Parathyroid adenoma (tissue), 2 donors: ENCODE measurements at regions not wholly inside any gene's neighbourhood (a gene's known extent, or its start where the extent isn't known, plus 50 kb on each side); places are given as distances from the start of the nearest gene placed in this dataset.

Source experiments
- H2AFZ ChIP-seq: fragments of 300-600 bp; sonication (generic); one replicate; pipeline ENCODE4 v1.7.0; 2017; ENCODE audit warnings: antibody characterized with exemption, mild to moderate bottlenecking
- H3K27ac ChIP-seq: fragments of 300-600 bp; sonication (generic); one replicate; pipeline ENCODE4 v1.7.0; 2017
- H3K27me3 ChIP-seq: fragments of 300-600 bp; sonication (generic); one replicate; pipeline ENCODE4 v1.7.0; 2017; ENCODE audit warnings: low read length; ENCODE audit not compliant: control insufficient read depth, insufficient read depth
- H3K36me3 ChIP-seq: fragments of 300-600 bp; sonication (generic); one replicate; pipeline ENCODE4 v1.7.0; 2017; ENCODE audit warnings: low read length; ENCODE audit not compliant: control insufficient read depth, insufficient read depth
- H3K4me1 ChIP-seq: fragments of 300-600 bp; sonication (generic); one replicate; pipeline ENCODE4 v1.7.0; 2017; ENCODE audit warnings: control low read depth
- H3K4me2 ChIP-seq: fragments of 300-600 bp; sonication (generic); one replicate; pipeline ENCODE4 v1.7.0; 2017; ENCODE audit warnings: low read length
- H3K4me3 ChIP-seq: fragments of 300-600 bp; sonication (generic); one replicate; pipeline ENCODE4 v1.7.0; 2017; ENCODE audit warnings: low read depth, low read length
- H3K79me2 ChIP-seq: fragments of 300-600 bp; sonication (generic); one replicate; pipeline ENCODE4 v1.7.0; 2017; ENCODE audit warnings: control low read depth
- H3K9ac ChIP-seq: fragments of 300-600 bp; sonication (generic); one replicate; pipeline ENCODE4 v1.7.0; 2017; ENCODE audit warnings: mild to moderate bottlenecking
- H3K9me3 ChIP-seq: fragments of 300-600 bp; sonication (generic); one replicate; pipeline ENCODE4 v1.7.0; 2017; ENCODE audit warnings: low read length; ENCODE audit not compliant: control insufficient read depth
- TF ChIP-seq, protein P1 (sequence below): fragments of 300-600 bp; sonication (generic); IDR thresholded peaks from one replicate; pipeline ENCODE4 v1.7.0; 2017; ENCODE audit warnings: antibody characterized with exemption, mild to moderate bottlenecking
- donor health status: primary hyperparathyroidism.

DNA sequence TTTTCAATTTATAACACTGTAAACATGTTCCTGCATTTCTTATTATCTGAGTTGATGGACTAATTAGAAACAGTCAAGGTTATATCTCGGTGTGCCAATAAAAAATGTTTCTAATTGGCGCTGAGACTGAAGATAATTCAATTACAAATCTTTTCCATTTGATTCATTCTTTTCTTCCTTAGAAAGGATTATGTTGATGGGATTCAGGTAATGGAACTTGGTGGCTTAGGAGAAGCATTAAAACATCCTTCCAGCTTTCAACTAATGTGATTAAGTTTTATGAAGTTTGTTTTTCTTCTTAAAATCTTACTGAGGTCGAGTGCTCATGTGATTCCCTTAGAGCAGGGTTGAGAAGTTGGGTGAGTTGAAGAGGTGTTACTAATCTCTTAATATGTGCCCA, 1015.3 kb downstream of the NR2F1-AS1 start:
- no peak overlapping the region for H3K4me3 ChIP-seq
- no peak overlapping the region for H3K9ac ChIP-seq
- TF ChIP-seq, protein P1, sequence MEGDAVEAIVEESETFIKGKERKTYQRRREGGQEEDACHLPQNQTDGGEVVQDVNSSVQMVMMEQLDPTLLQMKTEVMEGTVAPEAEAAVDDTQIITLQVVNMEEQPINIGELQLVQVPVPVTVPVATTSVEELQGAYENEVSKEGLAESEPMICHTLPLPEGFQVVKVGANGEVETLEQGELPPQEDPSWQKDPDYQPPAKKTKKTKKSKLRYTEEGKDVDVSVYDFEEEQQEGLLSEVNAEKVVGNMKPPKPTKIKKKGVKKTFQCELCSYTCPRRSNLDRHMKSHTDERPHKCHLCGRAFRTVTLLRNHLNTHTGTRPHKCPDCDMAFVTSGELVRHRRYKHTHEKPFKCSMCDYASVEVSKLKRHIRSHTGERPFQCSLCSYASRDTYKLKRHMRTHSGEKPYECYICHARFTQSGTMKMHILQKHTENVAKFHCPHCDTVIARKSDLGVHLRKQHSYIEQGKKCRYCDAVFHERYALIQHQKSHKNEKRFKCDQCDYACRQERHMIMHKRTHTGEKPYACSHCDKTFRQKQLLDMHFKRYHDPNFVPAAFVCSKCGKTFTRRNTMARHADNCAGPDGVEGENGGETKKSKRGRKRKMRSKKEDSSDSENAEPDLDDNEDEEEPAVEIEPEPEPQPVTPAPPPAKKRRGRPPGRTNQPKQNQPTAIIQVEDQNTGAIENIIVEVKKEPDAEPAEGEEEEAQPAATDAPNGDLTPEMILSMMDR: no peak
- H3K4me2 ChIP-seq: no peak overlapping the region
- H3K27ac ChIP-seq: no peak overlapping the region
- no peaks in the 10 kb centered on the region for H3K79me2 ChIP-seq
- H3K9me3 ChIP-seq: no peaks in the 10 kb centered on the region
- no peaks in the 10 kb centered on the region for H3K27me3 ChIP-seq
- no peak overlapping the region for H2AFZ ChIP-seq
- no peaks in the 10 kb centered on the region for H3K4me1 ChIP-seq
- no peaks in the 10 kb centered on the region for H3K36me3 ChIP-seq

- no peak overlapping the region for H3K4me2 ChIP-seq
- no peaks in the 10 kb centered on the region for H3K9me3 ChIP-seq
- H3K9ac ChIP-seq: no peak overlapping the region
- no peaks in the 10 kb centered on the region for H3K36me3 ChIP-seq
- TF ChIP-seq, protein P1: no peak
- no peak overlapping the region for H3K4me3 ChIP-seq
- H3K27me3 ChIP-seq: no peaks in the 10 kb centered on the region
- H3K4me1 ChIP-seq: no peaks in the 10 kb centered on the region
- no peak overlapping the region for H2AFZ ChIP-seq
- no peak overlapping the region for H3K27ac ChIP-seq
- H3K79me2 ChIP-seq: no peaks in the 10 kb centered on the region
These were observed 1019.0 kb downstream of the NR2F1-AS1 start for GRCh38 chr5:92562065-92562464.

DNA sequence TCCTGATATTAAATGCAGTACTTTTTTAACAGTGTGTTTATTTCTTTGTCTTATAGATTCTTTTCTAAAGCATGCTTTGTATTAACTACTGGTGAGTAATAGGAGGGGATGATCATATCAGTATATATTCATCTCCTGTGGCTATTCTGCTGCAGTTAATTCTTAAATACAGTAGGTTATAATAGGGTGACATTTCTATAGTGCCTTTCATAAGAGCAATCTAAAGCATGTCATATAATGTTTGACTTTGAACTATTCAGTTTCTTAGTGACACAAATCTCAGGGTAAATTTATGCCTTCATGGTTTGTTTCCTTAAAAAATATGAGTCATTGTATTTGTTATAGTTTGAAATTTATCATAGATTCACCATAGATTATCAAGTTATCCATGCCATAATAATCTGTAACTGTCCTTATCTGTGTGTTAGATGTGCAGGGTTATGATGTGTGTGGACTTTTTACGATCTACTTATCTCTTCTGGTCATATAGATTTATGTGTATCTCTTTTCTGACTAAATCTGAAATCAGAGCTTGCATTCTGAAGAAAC, 1019.5 kb downstream of the NR2F1-AS1 start:
- Histone ChIP-seq H3K4me3 (no peak overlapping the region), H3K27me3 (no peaks in the 10 kb centered on the region), H3K9me3 (no peaks in the 10 kb centered on the region), H3K4me2 (no peak overlapping the region), H3K36me3 (no peaks in the 10 kb centered on the region), H3K4me1 (no peaks in the 10 kb centered on the region), H3K27ac (no peak overlapping the region), H2AFZ (no peak overlapping the region), H3K9ac (no peak overlapping the region), H3K79me2 (no peaks in the 10 kb centered on the region)
- TF ChIP-seq, protein P1: no peak

DNA sequence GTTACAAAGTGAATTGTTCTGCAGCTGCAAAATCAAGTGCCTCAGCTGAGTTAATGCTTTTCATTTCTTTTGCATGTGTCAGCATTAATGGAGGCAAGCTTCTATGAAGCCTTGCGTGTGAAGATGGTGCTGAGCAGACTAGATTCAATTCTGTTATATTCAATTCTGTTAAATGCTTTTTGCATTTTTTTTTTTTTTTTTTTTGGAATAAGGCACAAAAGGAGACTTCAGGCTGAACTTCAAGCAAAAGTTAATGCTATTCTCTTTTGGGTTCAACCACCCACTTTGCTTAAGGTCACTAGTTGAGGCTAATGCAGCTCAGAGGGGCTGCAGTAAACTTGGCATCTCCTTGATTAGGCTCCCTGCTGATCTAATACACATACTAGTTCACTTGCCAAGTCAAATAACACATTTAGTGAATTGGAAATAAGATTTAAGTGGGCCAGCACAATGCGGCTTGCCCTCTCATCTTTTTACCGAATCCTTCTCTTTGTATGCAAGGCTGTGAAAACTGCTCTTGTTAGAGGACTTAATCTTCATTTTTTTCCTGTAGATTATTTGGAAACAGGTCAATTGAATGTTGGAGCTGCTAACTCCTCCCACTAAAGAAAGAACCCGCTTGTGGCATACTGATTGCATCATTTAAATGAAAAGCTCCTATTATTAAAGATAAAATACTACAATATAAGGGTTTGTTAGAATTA, 1020.2 kb downstream of the NR2F1-AS1 start:
- TF ChIP-seq, protein P1: no peak
- no peaks in the 10 kb centered on the region for H3K4me1 ChIP-seq
- no peaks in the 10 kb centered on the region for H3K79me2 ChIP-seq
- no peak overlapping the region for H3K4me2 ChIP-seq
- H3K9me3 ChIP-seq: no peaks in the 10 kb centered on the region
- H3K27me3 ChIP-seq: no peaks in the 10 kb centered on the region
- H3K9ac ChIP-seq: no peak overlapping the region
- no peaks in the 10 kb centered on the region for H3K36me3 ChIP-seq
- H2AFZ ChIP-seq: no peak overlapping the region
- H3K27ac ChIP-seq: no peak overlapping the region
- no peak overlapping the region for H3K4me3 ChIP-seq

DNA sequence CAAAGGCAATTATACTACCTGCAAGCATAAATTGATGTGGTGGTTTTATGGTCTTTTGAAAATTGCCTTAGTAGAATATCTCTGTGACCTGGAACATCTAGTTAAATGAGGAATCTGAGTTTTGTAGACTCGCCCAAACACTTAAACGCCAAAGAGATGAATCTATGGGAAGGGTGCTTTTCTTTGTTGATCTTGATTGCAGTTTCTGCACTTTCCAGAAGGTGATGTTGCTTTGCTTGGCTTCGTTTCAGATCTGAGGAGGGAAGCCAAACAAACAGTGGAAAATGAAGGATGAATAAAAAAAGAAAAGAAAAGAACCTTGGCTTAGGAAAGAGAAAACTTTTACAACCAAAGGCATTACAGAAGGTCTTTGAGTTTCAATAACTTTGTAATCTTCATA, 1021.2 kb downstream of the NR2F1-AS1 start:
- no peak overlapping the region for H3K27ac ChIP-seq
- H2AFZ ChIP-seq: no peak overlapping the region
- H3K4me2 ChIP-seq: no peak overlapping the region
- H3K4me3 ChIP-seq: no peak overlapping the region
- no peaks in the 10 kb centered on the region for H3K36me3 ChIP-seq
- H3K9ac ChIP-seq: no peak overlapping the region
- H3K4me1 ChIP-seq: no peaks in the 10 kb centered on the region
- no peaks in the 10 kb centered on the region for H3K9me3 ChIP-seq
- no peaks in the 10 kb centered on the region for H3K27me3 ChIP-seq
- H3K79me2 ChIP-seq: no peaks in the 10 kb centered on the region
- TF ChIP-seq, protein P1: no peak
